GM21526 (cell line): ENCODE measurements at regions not wholly inside any gene's neighbourhood (a gene's known extent, or its start where the extent isn't known, plus 50 kb on each side); places are given as distances from the start of the nearest gene placed in this dataset.

ENCODE experiments used
- ATAC-seq: cut with Tn5 transposase; IDR thresholded peaks from one replicate; pipeline ENCODE4 v1.9.1; 2021; ENCODE audit warnings: moderate library complexity; ENCODE audit not compliant: unreplicated experiment, low FRiP score

DNA sequence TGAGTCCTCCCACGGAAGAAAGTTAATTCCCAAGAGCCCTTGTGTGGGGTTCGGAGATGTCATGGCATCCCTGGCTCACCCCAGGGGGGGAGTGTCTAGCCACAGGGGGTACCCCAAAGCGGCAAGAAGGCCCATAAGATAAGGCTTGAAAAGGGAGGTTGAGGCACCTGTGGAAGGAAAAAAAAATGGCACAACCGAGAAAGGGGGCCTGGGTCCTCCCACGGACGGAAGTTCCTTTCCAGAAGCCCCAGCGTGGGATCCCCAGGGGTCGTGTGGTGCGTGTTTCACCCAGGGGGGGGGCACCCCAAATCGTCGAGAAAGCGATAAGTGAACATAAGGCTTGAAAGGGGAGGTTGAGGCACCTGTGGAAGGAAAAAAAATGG lies 266.7 kb downstream of the ALG10 start:
- no peak for ATAC-seq

- no peak for ATAC-seq
These were observed 267.4 kb downstream of the ALG10 start for GRCh38 chr12:34289431-34290380.

- no peak for ATAC-seq
These were observed 268.2 kb downstream of the ALG10 start for GRCh38 chr12:34290381-34290995.

DNA sequence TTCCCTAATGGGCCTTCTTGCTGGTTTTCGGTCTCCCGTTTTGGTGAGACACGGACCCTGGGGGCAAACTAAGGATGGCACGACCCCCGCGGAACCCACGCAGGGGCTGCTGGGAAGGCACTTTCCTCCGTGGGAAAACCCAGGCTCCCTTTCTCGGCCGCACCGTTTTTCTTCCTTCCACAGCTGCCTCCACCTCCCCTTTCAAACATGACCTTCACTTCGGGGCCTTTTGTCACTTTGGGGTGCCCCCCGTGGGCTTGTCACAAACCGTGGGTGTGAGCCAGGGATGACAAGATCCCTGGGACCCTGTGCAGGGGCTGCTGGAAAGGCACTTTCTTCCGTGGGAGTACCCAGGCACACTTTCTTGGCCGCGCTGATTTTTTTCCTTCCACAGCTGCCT lies 268.7 kb downstream of the ALG10 start:
- no peak for ATAC-seq

- no peak for ATAC-seq
These were observed 269.2 kb downstream of the ALG10 start for GRCh38 chr12:34291426-34291901.

DNA sequence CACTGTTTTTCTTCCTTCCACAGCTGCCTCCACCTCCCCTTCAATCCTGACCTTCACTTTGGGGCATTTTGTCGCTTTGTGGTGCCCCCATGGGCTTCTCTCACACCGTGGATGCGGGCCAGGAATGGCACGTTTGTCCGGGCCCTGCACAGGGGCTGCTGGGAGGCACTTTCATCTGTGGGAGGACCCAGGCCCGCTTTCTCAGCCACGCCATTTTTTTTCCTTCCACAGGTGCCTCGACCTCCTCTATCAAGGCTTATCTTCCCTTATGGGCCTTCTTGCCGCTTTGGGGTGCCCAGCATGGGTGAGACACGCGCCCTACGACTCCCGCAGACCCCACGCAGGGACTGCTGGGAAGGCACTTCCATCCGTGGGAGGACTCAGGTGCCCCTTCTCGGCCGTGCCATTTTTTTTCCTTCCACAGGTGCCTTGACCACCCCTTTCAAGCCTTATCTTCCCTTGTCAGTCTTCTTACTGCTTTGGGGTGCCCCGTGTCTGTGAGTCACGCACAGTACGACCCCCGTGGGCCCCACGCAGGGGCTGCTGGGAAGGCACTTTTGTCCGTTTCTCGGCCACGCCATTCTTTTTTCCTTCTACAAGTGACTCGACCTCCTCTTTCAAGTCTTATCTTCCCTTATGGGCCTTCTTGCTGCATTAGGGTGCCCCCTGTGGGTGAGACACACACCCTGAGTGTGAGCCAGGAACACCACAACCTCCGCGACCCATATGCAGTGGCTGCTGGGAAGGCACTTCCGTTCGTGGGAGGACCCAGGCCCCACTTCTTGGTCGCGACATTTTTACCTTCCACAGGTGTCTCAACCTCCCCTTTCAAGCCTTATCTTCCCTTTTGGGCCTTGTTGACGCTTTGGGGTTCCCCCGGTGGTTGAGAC lies 270.7 kb downstream of the ALG10 start:
- no peak for ATAC-seq

DNA sequence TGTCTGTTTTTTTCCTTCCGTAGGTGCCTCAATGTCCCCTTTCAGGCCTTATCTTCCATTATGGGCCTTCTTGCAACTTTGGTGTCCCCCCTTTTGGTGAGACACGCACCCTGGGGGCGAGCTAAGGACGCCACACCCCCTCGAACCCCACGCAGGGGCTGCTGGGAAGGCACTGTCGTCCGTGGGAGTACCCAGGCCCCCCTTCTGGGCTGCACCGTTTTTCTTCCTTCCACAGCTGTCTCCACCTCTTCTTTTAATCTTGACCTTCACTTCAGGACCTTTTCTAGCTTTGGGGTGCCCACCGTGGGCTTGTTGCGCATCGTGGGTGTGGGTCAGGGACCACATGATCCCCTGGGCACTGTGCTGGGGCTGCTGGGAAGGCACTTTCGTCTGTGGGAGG lies 271.8 kb downstream of the ALG10 start:
- ATAC-seq = no peak

DNA sequence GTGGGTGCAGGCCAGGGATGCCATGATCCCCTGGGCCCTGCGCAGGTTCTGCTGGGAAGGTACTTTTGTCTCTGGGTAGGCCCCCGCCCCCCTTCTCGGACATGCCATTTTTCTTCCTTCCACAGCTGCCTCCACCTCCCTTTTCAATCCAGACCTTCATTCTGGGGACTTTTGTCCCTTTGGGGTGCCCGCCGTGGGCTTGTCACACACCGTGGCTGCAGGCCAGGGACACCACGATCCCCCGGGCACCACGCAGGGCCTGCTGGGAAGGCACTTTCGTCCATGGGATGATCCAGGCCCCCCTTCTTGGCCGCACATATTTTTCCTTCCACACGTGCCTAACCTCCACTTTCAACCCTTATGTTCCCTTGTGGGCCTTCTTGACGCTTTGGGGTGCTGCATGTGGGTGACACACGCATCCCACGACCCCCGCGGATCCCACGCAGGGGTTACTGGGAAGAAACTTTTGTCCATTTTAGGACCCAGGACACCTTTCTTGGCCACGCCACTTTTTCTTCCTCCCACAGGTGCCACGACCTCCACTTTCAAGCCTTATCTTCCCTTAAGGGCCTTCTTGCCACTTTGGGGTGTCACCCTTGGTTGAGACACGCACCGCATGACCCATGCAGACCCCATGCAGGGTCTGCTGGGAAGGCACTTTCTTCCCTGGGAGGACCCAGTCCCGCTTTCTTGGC lies 272.5 kb downstream of the ALG10 start:
- no peak for ATAC-seq

- ATAC-seq = no peak
These were observed 273.3 kb downstream of the ALG10 start for GRCh38 chr12:34295366-34296142.

- ATAC-seq = no peak
These were observed 274.1 kb downstream of the ALG10 start for GRCh38 chr12:34296143-34297041.

DNA sequence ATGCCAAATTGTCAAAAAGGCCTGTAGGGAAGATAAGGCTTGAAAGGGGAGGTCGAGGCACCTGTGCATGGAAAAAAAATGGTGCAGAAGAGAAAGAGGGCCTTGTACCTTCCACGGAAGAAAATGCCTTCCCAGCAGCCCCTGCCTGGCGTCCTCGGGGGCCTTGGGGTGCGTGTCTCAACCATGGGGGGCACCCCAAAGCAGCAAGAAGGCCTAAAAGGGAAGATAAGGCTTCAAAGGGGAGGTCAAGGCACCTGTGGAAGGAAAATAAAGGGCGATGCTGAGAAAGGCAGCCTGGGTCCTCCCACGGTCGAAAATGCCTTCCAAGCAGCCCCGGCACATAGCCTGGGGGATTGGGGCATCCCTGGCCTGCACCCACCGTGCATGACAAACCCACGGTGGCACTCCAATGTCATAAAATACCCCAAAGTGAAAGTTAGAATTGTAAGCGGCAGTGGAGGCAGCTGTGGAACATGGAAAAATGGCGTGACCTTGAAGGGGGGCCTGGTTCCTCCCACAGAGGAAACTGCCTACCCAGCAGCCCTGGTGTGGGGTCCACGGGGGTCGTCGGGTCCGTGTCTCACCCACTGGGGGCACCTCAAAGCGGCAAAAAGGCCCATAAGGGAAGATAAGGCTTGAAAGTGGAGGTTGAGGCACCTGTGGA lies 275.0 kb downstream of the ALG10 start:
- no peak for ATAC-seq

GRCh38 chr12:34297790-34298164 lies 275.5 kb downstream of the ALG10 start:
- ATAC-seq = no peak

- no peak for ATAC-seq
These were observed 276.1 kb downstream of the ALG10 start for GRCh38 chr12:34298176-34298970.

DNA sequence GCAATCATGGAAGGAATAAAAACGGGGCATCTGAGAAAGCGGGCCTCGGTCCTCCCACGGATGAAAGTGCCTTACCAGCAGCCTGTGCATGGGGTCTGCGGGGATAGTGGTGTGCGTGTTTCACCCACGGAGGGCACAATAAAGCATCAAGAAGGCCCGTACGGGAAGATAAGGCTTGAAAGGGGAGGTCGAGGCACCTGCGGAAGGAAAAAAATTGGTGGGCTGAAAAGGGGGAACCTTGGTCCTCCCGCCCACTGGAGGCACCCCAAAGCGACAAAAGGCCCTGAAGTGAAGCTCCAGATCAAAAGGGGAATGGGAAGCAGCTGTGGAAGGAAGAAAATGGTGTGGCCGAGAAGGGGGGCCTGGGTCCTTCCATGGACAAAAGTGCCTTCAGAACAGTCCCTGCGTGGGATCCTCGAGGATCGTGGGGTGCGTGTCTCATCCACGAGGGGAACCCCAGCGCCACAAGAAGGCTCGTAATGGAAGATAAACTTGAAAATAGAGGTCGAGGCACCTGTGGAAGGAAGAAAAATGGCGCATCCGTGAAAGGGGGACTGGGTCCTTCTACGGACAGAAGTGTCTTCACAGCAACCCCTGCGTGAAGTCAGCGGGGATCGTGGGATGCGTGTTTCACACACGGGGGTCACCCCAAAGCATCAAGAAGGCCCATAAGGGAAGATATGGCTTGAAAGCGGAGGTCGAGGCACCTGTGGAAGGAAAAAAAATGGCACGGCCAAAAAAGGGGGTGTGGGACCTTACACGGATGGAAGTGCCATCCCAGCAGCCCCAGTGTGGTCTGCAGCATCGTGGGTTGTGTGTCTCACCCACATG lies 276.9 kb downstream of the ALG10 start:
- no peak for ATAC-seq

- ATAC-seq = no peak
These were observed 277.5 kb downstream of the ALG10 start for GRCh38 chr12:34299802-34300193.
